Parathyroid adenoma (tissue), 2 donors: ENCODE measurements at regions not wholly inside any gene's neighbourhood (a gene's known extent, or its start where the extent isn't known, plus 50 kb on each side); places are given as distances from the start of the nearest gene placed in this dataset.

Experiments used
- H2AFZ ChIP-seq: fragments of 300-600 bp; sonication (generic); one replicate; pipeline ENCODE4 v1.7.0; 2017; ENCODE audit warnings: antibody characterized with exemption, mild to moderate bottlenecking
- H3K27ac ChIP-seq: fragments of 300-600 bp; sonication (generic); one replicate; pipeline ENCODE4 v1.7.0; 2017
- H3K27me3 ChIP-seq: fragments of 300-600 bp; sonication (generic); one replicate; pipeline ENCODE4 v1.7.0; 2017; ENCODE audit warnings: low read length; ENCODE audit not compliant: control insufficient read depth, insufficient read depth
- H3K36me3 ChIP-seq: fragments of 300-600 bp; sonication (generic); one replicate; pipeline ENCODE4 v1.7.0; 2017; ENCODE audit warnings: low read length; ENCODE audit not compliant: control insufficient read depth, insufficient read depth
- H3K4me1 ChIP-seq: fragments of 300-600 bp; sonication (generic); one replicate; pipeline ENCODE4 v1.7.0; 2017; ENCODE audit warnings: control low read depth
- H3K4me2 ChIP-seq: fragments of 300-600 bp; sonication (generic); one replicate; pipeline ENCODE4 v1.7.0; 2017; ENCODE audit warnings: low read length
- H3K4me3 ChIP-seq: fragments of 300-600 bp; sonication (generic); one replicate; pipeline ENCODE4 v1.7.0; 2017; ENCODE audit warnings: low read depth, low read length
- H3K79me2 ChIP-seq: fragments of 300-600 bp; sonication (generic); one replicate; pipeline ENCODE4 v1.7.0; 2017; ENCODE audit warnings: control low read depth
- H3K9ac ChIP-seq: fragments of 300-600 bp; sonication (generic); one replicate; pipeline ENCODE4 v1.7.0; 2017; ENCODE audit warnings: mild to moderate bottlenecking
- H3K9me3 ChIP-seq: fragments of 300-600 bp; sonication (generic); one replicate; pipeline ENCODE4 v1.7.0; 2017; ENCODE audit warnings: low read length; ENCODE audit not compliant: control insufficient read depth
- CTCF ChIP-seq: fragments of 300-600 bp; sonication (generic); IDR thresholded peaks from one replicate; pipeline ENCODE4 v1.7.0; 2017; ENCODE audit warnings: antibody characterized with exemption, mild to moderate bottlenecking
- donor health status: primary hyperparathyroidism.

- H3K4me1 ChIP-seq: no peaks in the 10 kb centered on the region
- no peak overlapping the region for H3K4me2 ChIP-seq
- no peaks in the 10 kb centered on the region for H3K9me3 ChIP-seq
- H3K79me2 ChIP-seq: no peaks in the 10 kb centered on the region
- H3K27me3 ChIP-seq: no peaks in the 10 kb centered on the region
- no peak for TF ChIP-seq CTCF
- H3K36me3 ChIP-seq: no peaks in the 10 kb centered on the region
- H2AFZ ChIP-seq: no peak overlapping the region
- H3K4me3 ChIP-seq: no peak overlapping the region
- no peak overlapping the region for H3K27ac ChIP-seq
- no peak overlapping the region for H3K9ac ChIP-seq
Measured at GRCh38 chr4:148757171-148757570, 315.0 kb upstream of the NR3C2 start.

DNA sequence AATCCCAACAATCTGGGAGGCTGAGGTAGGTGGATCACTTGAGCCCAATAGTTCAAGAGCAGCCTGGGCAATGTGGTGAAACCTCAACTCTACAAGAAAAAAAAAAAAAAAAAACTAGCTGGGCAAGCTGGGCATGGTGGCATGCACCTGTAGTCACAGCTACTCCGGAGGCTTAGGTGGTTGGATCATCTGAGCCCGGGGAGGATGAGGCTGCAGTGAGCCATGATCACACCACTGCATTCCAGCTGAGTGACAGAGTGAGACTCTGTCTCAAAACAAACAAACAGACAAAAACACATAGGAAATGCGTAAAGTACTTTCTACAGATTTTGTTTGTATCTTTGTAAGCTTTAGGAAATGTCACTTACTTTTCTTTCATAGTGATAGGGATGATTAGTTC is 307.2 kb upstream of the NR3C2 start:
- H3K79me2 ChIP-seq: no peaks in the 10 kb centered on the region
- no peak overlapping the region for H3K27ac ChIP-seq
- H3K4me2 ChIP-seq: no peak overlapping the region
- TF ChIP-seq CTCF: no peak
- H3K4me1 ChIP-seq: no peaks in the 10 kb centered on the region
- H3K4me3 ChIP-seq: no peak overlapping the region
- no peaks in the 10 kb centered on the region for H3K27me3 ChIP-seq
- no peak overlapping the region for H2AFZ ChIP-seq
- no peaks in the 10 kb centered on the region for H3K36me3 ChIP-seq
- H3K9me3 ChIP-seq: no peaks in the 10 kb centered on the region
- no peak overlapping the region for H3K9ac ChIP-seq

- no peak overlapping the region for H3K4me3 ChIP-seq
- no peak overlapping the region for H3K27ac ChIP-seq
- no peaks in the 10 kb centered on the region for H3K9me3 ChIP-seq
- H2AFZ ChIP-seq: no peak overlapping the region
- H3K9ac ChIP-seq: no peak overlapping the region
- no peaks in the 10 kb centered on the region for H3K79me2 ChIP-seq
- H3K4me1 ChIP-seq: no peaks in the 10 kb centered on the region
- no peak overlapping the region for H3K4me2 ChIP-seq
- no peaks in the 10 kb centered on the region for H3K36me3 ChIP-seq
- no peak for TF ChIP-seq CTCF
- H3K27me3 ChIP-seq: no peaks in the 10 kb centered on the region
Measured at GRCh38 chr4:148747721-148748268, 305.6 kb upstream of the NR3C2 start.

DNA sequence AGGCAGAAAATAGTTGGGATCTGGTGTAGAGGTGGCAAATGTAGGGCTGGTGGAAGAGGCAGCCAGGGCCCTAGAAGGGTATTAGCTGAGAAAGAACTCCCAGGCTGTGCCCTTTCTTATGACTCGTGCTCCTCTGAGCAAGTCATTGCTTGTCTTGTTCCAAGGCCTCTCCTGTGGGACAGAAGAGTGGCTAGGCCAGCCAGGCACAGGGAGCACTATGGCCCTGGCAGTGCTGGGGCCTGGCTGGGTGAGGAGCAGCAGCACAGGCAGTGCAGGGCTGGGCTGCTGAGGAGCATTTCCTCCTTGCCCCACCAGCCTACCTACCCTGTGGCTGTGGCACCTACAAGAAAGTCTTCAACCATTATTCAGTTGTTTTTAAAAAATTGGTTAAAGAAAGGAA is 298.5 kb upstream of the NR3C2 start:
- Histone ChIP-seq H3K9ac (no peak overlapping the region), H3K79me2 (no peaks in the 10 kb centered on the region), H3K4me2 (no peak overlapping the region), H2AFZ (no peak overlapping the region), H3K4me1 (no peaks in the 10 kb centered on the region), H3K4me3 (no peak overlapping the region), H3K36me3 (no peaks in the 10 kb centered on the region), H3K9me3 (no peaks in the 10 kb centered on the region), H3K27me3 (no peaks in the 10 kb centered on the region), H3K27ac (no peak overlapping the region)
- TF ChIP-seq CTCF: no peak

- Histone ChIP-seq H3K27ac (no peak overlapping the region), H3K9ac (no peak overlapping the region), H3K4me3 (no peak overlapping the region), H2AFZ (no peak overlapping the region), H3K79me2 (no peaks in the 10 kb centered on the region), H3K27me3 (no peaks in the 10 kb centered on the region), H3K4me1 (no peaks in the 10 kb centered on the region), H3K9me3 (no peaks in the 10 kb centered on the region), H3K4me2 (no peak overlapping the region), H3K36me3 (no peaks in the 10 kb centered on the region)
- no peak for TF ChIP-seq CTCF
Measured at GRCh38 chr4:148737061-148737770, 295.0 kb upstream of the NR3C2 start.
